ENCODE measurements at regions not wholly inside any gene's neighbourhood (a gene's known extent, or its start where the extent isn't known, plus 50 kb on each side); places are given as distances from the start of the nearest gene placed in this dataset.

DNA sequence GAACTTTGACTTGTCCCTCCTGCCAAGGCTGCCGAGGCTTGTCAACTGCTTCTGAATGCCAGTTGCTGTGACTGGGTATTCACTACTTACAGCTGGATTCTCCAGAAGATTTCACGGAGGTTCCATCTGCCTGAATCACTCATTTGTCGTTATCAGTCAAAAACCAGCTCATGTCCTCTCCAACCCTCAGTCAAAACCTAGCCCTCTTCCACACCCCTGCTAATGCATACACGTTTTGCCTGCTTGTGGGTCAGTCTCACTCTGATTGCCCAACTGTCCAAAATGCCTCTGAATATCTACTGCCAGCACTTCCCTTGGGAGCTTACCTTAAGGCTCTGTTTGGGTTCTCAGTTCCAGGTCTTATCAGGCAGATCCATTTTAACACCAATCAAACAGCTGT is 238.6 kb upstream of the TMEM161B start:
- Histone ChIP-seq H3K27me3 (ENCODE audit: control insufficient read depth in 1 of 2, insufficient read depth in 2 of 2, low read length in 2 of 2) (no peaks in the 10 kb centered on the region), H3K36me3 (ENCODE audit: insufficient read depth, low read length) (no peaks in the 10 kb centered on the region), H3K4me3 (ENCODE audit: low read depth in 1 of 2, low read length in 2 of 2) (no peak overlapping the region), H3K27ac (ENCODE audit: low read depth, low read length) (no peak overlapping the region), H3K9me3 (ENCODE audit: low read length) (no peaks in the 10 kb centered on the region), H3K9ac (ENCODE audit: low read length) (no peak overlapping the region), H3K4me1 (ENCODE audit: insufficient read depth, low read length) (no peaks in the 10 kb centered on the region)

DNA sequence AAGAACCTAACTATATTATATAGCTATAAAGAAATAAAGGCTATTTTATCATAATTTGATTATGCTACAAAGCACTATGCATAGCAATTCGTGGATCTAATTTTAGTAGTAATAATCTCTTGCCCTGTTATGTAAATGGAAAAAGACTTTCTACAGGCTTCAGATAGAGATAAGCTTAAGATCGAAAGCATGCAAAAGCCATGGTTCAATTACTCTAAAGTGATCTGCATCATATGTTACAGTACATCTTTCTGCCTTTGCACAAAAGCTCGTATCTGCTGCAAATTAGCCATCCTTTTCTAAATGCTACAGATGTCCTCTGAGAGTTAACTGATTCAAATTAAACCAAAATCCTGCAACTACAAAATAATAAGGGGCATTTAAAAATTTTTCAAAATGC is 234.8 kb upstream of the TMEM161B start:
- Histone ChIP-seq H3K27ac (ENCODE audit: low read depth, low read length) (no peak overlapping the region), H3K27me3 (ENCODE audit: control insufficient read depth in 1 of 2, insufficient read depth in 2 of 2, low read length in 2 of 2) (no peaks in the 10 kb centered on the region), H3K36me3 (ENCODE audit: insufficient read depth, low read length) (no peaks in the 10 kb centered on the region), H3K4me3 (ENCODE audit: low read depth in 1 of 2, low read length in 2 of 2) (peak overlapping the region in 1 of 2 donors; percentile 57), H3K9me3 (ENCODE audit: low read length) (no peaks in the 10 kb centered on the region), H3K9ac (ENCODE audit: low read length) (peak overlapping the region; percentile 2), H3K4me1 (ENCODE audit: insufficient read depth, low read length) (no peaks in the 10 kb centered on the region)

DNA sequence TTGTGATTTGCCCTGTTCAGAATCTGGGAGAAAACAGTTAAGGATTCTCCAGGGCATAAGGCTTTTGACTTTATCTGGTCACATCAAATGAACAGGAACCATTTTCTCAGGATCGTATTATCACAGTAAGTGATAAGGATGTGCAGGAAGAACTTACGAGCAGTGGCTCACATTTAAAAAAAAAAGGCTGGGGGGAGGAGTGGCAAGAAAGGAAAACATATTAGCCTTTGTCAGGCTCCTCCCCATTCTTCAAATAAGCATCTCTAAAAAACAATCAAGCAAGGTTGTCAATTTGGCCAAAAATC is 234.3 kb upstream of the TMEM161B start:
- Histone ChIP-seq H3K27ac (ENCODE audit: low read depth, low read length) (no peak overlapping the region), H3K9ac (ENCODE audit: low read length) (peak overlapping the region; percentile 2), H3K36me3 (ENCODE audit: insufficient read depth, low read length) (no peaks in the 10 kb centered on the region), H3K9me3 (ENCODE audit: low read length) (no peaks in the 10 kb centered on the region), H3K27me3 (ENCODE audit: control insufficient read depth in 1 of 2, insufficient read depth in 2 of 2, low read length in 2 of 2) (no peaks in the 10 kb centered on the region), H3K4me3 (ENCODE audit: low read depth in 1 of 2, low read length in 2 of 2) (peak overlapping the region; percentile 37 to 57), H3K4me1 (ENCODE audit: insufficient read depth, low read length) (no peaks in the 10 kb centered on the region)

DNA sequence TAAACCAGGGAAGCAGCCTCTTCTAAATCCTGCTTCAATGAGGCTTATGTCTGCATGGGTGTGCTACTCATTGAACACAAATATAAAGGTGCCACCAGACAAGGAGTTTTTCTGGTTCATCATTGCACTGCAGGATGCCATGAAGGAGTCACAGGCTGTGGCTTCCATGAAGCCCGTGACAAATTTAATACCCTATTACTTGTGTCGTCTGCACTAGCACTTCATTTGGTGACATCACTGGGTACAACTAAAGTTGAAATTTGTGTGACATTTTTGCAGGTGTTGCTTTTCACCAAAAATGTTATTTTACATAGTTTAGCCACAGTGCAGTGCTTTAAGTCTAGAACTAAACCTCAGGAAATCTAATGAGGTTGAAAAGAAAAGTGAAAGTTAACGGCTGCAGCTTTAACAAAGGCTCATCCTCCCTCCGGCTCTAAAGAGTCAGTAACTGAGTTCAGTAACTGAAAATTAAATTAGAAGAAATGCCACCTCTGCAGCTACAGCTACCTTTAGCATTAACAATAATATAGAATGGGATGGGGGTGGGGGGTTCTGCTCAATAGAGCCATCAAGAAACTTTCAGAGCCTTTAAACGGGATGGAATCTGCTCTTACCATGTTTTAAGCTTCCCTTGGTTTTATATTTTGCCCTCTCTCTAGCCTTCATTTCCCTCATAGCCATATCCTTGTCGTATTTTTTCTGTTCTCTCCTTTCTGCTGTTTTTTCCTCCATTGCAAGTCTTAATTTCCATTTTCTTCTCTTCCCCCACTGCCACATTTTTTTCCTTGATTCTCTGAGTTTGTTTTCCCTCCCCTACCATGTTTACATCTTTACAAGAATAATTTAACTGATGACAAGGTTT is 233.8 kb upstream of the TMEM161B start:
- Histone ChIP-seq H3K9me3 (ENCODE audit: low read length) (no peaks in the 10 kb centered on the region), H3K9ac (ENCODE audit: low read length) (peak overlapping the region; percentile 2), H3K4me1 (ENCODE audit: insufficient read depth, low read length) (no peaks in the 10 kb centered on the region), H3K27ac (ENCODE audit: low read depth, low read length) (no peak overlapping the region), H3K4me3 (ENCODE audit: low read depth in 1 of 2, low read length in 2 of 2) (peak overlapping the region; percentile 37 to 57), H3K27me3 (ENCODE audit: control insufficient read depth in 1 of 2, insufficient read depth in 2 of 2, low read length in 2 of 2) (no peaks in the 10 kb centered on the region), H3K36me3 (ENCODE audit: insufficient read depth, low read length) (no peaks in the 10 kb centered on the region)

- Histone ChIP-seq H3K36me3 (ENCODE audit: insufficient read depth, low read length) (no peaks in the 10 kb centered on the region), H3K27me3 (ENCODE audit: control insufficient read depth in 1 of 2, insufficient read depth in 2 of 2, low read length in 2 of 2) (no peaks in the 10 kb centered on the region), H3K4me3 (ENCODE audit: low read depth in 1 of 2, low read length in 2 of 2) (no peak overlapping the region), H3K9ac (ENCODE audit: low read length) (no peak overlapping the region), H3K27ac (ENCODE audit: low read depth, low read length) (no peak overlapping the region), H3K9me3 (ENCODE audit: low read length) (no peaks in the 10 kb centered on the region), H3K4me1 (ENCODE audit: insufficient read depth, low read length) (no peaks in the 10 kb centered on the region)
These were observed 227.2 kb upstream of the TMEM161B start for GRCh38 chr5:88495810-88496209.

- Histone ChIP-seq H3K36me3 (ENCODE audit: insufficient read depth, low read length) (no peaks in the 10 kb centered on the region), H3K27me3 (ENCODE audit: control insufficient read depth in 1 of 2, insufficient read depth in 2 of 2, low read length in 2 of 2) (no peaks in the 10 kb centered on the region), H3K9ac (ENCODE audit: low read length) (no peak overlapping the region)
These were observed 222.2 kb upstream of the TMEM161B start for GRCh38 chr5:88490874-88491273.

DNA sequence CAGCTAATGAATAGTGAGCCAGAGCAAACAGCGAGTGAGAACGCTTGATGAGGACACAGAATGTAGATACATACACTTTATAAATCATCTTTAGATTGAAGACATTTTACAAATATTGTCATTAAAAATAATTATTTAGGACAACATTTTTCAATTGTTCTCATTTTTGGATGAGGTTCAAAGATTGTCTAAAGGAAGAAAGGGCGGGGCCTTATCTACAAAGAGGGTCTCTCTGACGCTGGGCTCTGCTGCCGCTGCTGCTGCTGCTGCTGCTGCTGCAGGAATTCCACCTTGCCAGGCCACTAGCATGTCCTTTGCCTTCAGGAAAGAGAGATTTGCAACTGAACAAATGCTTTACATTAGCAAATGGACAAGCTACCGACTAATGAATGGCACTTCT is 220.7 kb upstream of the TMEM161B start:
- Histone ChIP-seq H3K9me3 (ENCODE audit: low read length) (no peaks in the 10 kb centered on the region), H3K36me3 (ENCODE audit: insufficient read depth, low read length) (no peaks in the 10 kb centered on the region), H3K4me1 (ENCODE audit: insufficient read depth, low read length) (no peaks in the 10 kb centered on the region), H3K27ac (ENCODE audit: low read depth, low read length) (no peak overlapping the region), H3K27me3 (ENCODE audit: control insufficient read depth in 1 of 2, insufficient read depth in 2 of 2, low read length in 2 of 2) (no peaks in the 10 kb centered on the region), H3K9ac (ENCODE audit: low read length) (no peak overlapping the region), H3K4me3 (ENCODE audit: low read depth in 1 of 2, low read length in 2 of 2) (no peak overlapping the region)

More at GRCh38 chr5:88490874-88491273, 222.2 kb upstream of the TMEM161B start:
- Histone ChIP-seq H3K4me1 (ENCODE audit: insufficient read depth, low read length) (no peaks in the 10 kb centered on the region), H3K9me3 (ENCODE audit: low read length) (no peaks in the 10 kb centered on the region), H3K4me3 (ENCODE audit: low read depth in 1 of 2, low read length in 2 of 2) (no peak overlapping the region), H3K27ac (ENCODE audit: low read depth, low read length) (no peak overlapping the region)

DNA sequence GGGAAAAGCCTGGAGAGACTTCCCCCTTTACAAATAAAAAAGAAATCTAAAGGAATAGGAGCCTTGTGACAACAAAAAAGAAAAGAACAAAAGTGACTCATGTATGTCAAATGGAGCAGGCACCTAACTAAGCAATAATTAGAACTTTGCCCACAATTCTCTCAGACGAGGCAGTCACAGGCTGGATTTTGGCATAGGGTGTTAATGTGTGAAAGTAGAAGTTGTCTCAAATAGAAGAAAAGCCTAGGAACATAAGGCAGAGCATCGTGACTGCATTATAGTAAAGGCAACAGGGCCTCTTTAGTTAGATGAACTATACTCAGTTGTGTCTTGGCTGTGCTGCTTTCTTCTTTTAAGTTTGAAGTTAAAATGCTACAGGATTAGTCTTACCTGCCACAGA is 219.9 kb upstream of the TMEM161B start:
- H3K36me3 ChIP-seq (ENCODE audit: insufficient read depth, low read length), result no peaks in the 10 kb centered on the region
- no peak overlapping the region for H3K4me3 ChIP-seq (ENCODE audit: low read depth in 1 of 2, low read length in 2 of 2)
- H3K4me1 ChIP-seq (ENCODE audit: insufficient read depth, low read length), result no peaks in the 10 kb centered on the region
- no peak overlapping the region for H3K9ac ChIP-seq (ENCODE audit: low read length)
- no peak overlapping the region for H3K27ac ChIP-seq (ENCODE audit: low read depth, low read length)
- H3K9me3 ChIP-seq (ENCODE audit: low read length), result no peaks in the 10 kb centered on the region
- no peaks in the 10 kb centered on the region for H3K27me3 ChIP-seq (ENCODE audit: control insufficient read depth in 1 of 2, insufficient read depth in 2 of 2, low read length in 2 of 2)

GRCh38 chr5:88488130-88488529 is 219.5 kb upstream of the TMEM161B start:
- Histone ChIP-seq H3K4me1 (ENCODE audit: insufficient read depth, low read length) (no peaks in the 10 kb centered on the region), H3K27me3 (ENCODE audit: control insufficient read depth in 1 of 2, insufficient read depth in 2 of 2, low read length in 2 of 2) (no peaks in the 10 kb centered on the region), H3K36me3 (ENCODE audit: insufficient read depth, low read length) (no peaks in the 10 kb centered on the region), H3K9ac (ENCODE audit: low read length) (no peak overlapping the region), H3K4me3 (ENCODE audit: low read depth in 1 of 2, low read length in 2 of 2) (no peak overlapping the region), H3K9me3 (ENCODE audit: low read length) (no peaks in the 10 kb centered on the region), H3K27ac (ENCODE audit: low read depth, low read length) (no peak overlapping the region)

DNA sequence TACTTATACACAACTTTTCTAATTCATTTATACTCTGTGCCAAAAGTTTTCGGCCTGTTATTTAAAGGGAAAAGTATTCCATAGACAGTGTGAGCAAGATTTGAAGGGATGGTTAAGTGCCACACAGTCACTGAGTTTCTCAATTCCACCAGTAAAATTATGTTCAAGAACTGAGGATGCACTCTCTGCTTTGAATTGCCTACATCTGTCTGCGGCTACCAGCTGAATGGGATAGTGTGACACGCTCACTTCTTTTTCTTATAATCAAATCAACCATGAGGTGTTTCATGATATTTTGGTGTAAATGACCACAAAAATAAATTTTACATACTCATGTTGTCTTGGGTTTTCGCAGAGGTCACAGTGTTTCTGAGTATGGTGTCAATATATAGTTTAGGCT is 218.4 kb upstream of the TMEM161B start:
- H3K36me3 ChIP-seq (ENCODE audit: insufficient read depth, low read length), result no peaks in the 10 kb centered on the region
- H3K27me3 ChIP-seq (ENCODE audit: control insufficient read depth in 1 of 2, insufficient read depth in 2 of 2, low read length in 2 of 2), result no peaks in the 10 kb centered on the region
- H3K4me3 ChIP-seq (ENCODE audit: low read depth in 1 of 2, low read length in 2 of 2), result no peak overlapping the region
- no peaks in the 10 kb centered on the region for H3K9me3 ChIP-seq (ENCODE audit: low read length)
- no peaks in the 10 kb centered on the region for H3K4me1 ChIP-seq (ENCODE audit: insufficient read depth, low read length)
- no peak overlapping the region for H3K27ac ChIP-seq (ENCODE audit: low read depth, low read length)
- H3K9ac ChIP-seq (ENCODE audit: low read length), result no peak overlapping the region

GRCh38 chr5:88486431-88486830 is 217.8 kb upstream of the TMEM161B start:
- Histone ChIP-seq H3K27ac (ENCODE audit: low read depth, low read length) (no peak overlapping the region), H3K36me3 (ENCODE audit: insufficient read depth, low read length) (no peaks in the 10 kb centered on the region), H3K4me1 (ENCODE audit: insufficient read depth, low read length) (no peaks in the 10 kb centered on the region), H3K4me3 (ENCODE audit: low read depth in 1 of 2, low read length in 2 of 2) (no peak overlapping the region), H3K9ac (ENCODE audit: low read length) (no peak overlapping the region), H3K9me3 (ENCODE audit: low read length) (no peaks in the 10 kb centered on the region), H3K27me3 (ENCODE audit: control insufficient read depth in 1 of 2, insufficient read depth in 2 of 2, low read length in 2 of 2) (no peaks in the 10 kb centered on the region)

DNA sequence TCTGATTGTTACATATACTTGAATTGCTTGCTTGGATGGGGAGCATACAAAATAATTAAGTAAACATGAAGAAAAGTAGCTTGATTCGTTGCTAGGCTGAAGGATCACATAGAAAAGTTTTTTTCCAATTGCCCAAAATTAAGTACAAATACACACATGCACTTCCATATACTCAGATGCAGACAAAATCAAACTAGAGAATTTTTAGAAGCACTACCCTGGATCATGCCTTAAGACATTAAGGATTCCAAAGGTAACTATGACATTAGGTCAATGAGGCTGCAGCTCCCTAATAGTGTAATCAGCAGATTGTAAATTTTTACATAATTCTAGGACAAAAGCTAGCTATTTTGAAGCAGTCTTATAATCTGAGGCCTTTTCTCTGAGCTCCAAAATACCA is 216.9 kb upstream of the TMEM161B start:
- Histone ChIP-seq H3K9ac (ENCODE audit: low read length) (no peak overlapping the region), H3K36me3 (ENCODE audit: insufficient read depth, low read length) (no peaks in the 10 kb centered on the region), H3K9me3 (ENCODE audit: low read length) (no peaks in the 10 kb centered on the region), H3K4me3 (ENCODE audit: low read depth in 1 of 2, low read length in 2 of 2) (no peak overlapping the region), H3K4me1 (ENCODE audit: insufficient read depth, low read length) (no peaks in the 10 kb centered on the region), H3K27ac (ENCODE audit: low read depth, low read length) (no peak overlapping the region), H3K27me3 (ENCODE audit: control insufficient read depth in 1 of 2, insufficient read depth in 2 of 2, low read length in 2 of 2) (no peaks in the 10 kb centered on the region)
